Neural progenitor cell (in vitro differentiated cells): ENCODE measurements at regions not wholly inside any gene's neighbourhood (a gene's known extent, or its start where the extent isn't known, plus 50 kb on each side); places are given as distances from the start of the nearest gene placed in this dataset.

Source experiments
- DNase-seq: peaks from one replicate; pipeline ENCODE4 v3.0.0-alpha.2; 2016; ENCODE audit warnings: low spot score
- H2AFZ ChIP-seq: fragments of 200-600 bp; sonication (generic); replicated peaks from 2 replicates; pipeline ENCODE4 v1.6.1; 2016; ENCODE audit warnings: antibody characterized with exemption
- H3F3A ChIP-seq: fragments of 200-600 bp; sonication (generic); 2 replicates; pipeline ENCODE4 v1.6.1; 2016; ENCODE audit warnings: antibody characterized with exemption, low read depth
- H3K27ac ChIP-seq: fragments of 200-600 bp; sonication (generic); 2 replicates; pipeline ENCODE4 v1.5.1; 2016; ENCODE audit warnings: mild to moderate bottlenecking
- H3K27me3 ChIP-seq: fragments of 200-600 bp; sonication (generic); 2 replicates; pipeline ENCODE4 v1.6.1; 2016; ENCODE audit warnings: mild to moderate bottlenecking, moderate library complexity
- H3K36me3 ChIP-seq: fragments of 200-600 bp; sonication (generic); 2 replicates; pipeline ENCODE4 v1.5.1; 2016
- H3K4me1 ChIP-seq: fragments of 200-600 bp; sonication (generic); 2 replicates; pipeline ENCODE4 v1.6.1; 2016; ENCODE audit warnings: mixed run types
- H3K4me2 ChIP-seq: fragments of 200-600 bp; sonication (generic); 2 replicates; pipeline ENCODE4 v1.6.1; 2016
- H3K4me3 ChIP-seq: fragments of 200-600 bp; sonication (generic); 2 replicates; pipeline ENCODE4 v1.5.1; 2016
- H3K79me2 ChIP-seq: fragments of 200-600 bp; sonication (generic); 2 replicates; pipeline ENCODE4 v1.6.1; 2016; ENCODE audit warnings: low read depth
- H3K9ac ChIP-seq: fragments of 200-600 bp; sonication (generic); 2 replicates; pipeline ENCODE4 v1.6.1; 2016
- H3K9me3 ChIP-seq: fragments of 200-600 bp; sonication (generic); 2 replicates; pipeline ENCODE4 v1.5.1; 2016; ENCODE audit warnings: low read depth
- H4K20me1 ChIP-seq: fragments of 200-600 bp; sonication (generic); 2 replicates; pipeline ENCODE4 v1.6.1; 2016; ENCODE audit warnings: low read depth
- H3K27ac Mint-ChIP-seq: 3 replicates; pipeline ENCODE4 v1.8.0; 2021; ENCODE audit warnings: mixed read lengths
- H3K27me3 Mint-ChIP-seq: 2 replicates; pipeline ENCODE4 v1.8.0; 2022; ENCODE audit warnings: low read depth, mild to moderate bottlenecking, inconsistent platforms, moderate library complexity, mixed read lengths; ENCODE audit not compliant: insufficient read depth
- H3K36me3 Mint-ChIP-seq: 3 replicates; pipeline ENCODE4 v1.8.0; 2021; ENCODE audit warnings: mixed read lengths
- H3K4me1 Mint-ChIP-seq: 3 replicates; pipeline ENCODE4 v1.8.0; 2021; ENCODE audit warnings: mixed read lengths
- H3K4me3 Mint-ChIP-seq: 3 replicates; pipeline ENCODE4 v1.8.0; 2021; ENCODE audit warnings: mild to moderate bottlenecking, moderate library complexity, mixed read lengths
- H3K9me3 Mint-ChIP-seq: 3 replicates; pipeline ENCODE4 v1.8.0; 2020; ENCODE audit warnings: mixed read lengths
- EZH2 ChIP-seq: fragments of 200-600 bp; sonication (generic); IDR thresholded peaks from 2 replicates; pipeline ENCODE4 v1.6.1; 2017; ENCODE audit warnings: antibody characterized with exemption, mild to moderate bottlenecking, moderate library complexity
- EZH2phosphoT487 ChIP-seq: fragments of 200-600 bp; sonication (generic); IDR thresholded peaks from 2 replicates; pipeline ENCODE4 v1.6.1; 2017; ENCODE audit warnings: antibody characterized with exemption
- TF ChIP-seq, protein P1 (sequence below): fragments of 200-600 bp; sonication (generic); IDR thresholded peaks from 2 replicates; pipeline ENCODE4 v1.5.1; 2017; ENCODE audit warnings: antibody characterized with exemption, mild to moderate bottlenecking

DNA sequence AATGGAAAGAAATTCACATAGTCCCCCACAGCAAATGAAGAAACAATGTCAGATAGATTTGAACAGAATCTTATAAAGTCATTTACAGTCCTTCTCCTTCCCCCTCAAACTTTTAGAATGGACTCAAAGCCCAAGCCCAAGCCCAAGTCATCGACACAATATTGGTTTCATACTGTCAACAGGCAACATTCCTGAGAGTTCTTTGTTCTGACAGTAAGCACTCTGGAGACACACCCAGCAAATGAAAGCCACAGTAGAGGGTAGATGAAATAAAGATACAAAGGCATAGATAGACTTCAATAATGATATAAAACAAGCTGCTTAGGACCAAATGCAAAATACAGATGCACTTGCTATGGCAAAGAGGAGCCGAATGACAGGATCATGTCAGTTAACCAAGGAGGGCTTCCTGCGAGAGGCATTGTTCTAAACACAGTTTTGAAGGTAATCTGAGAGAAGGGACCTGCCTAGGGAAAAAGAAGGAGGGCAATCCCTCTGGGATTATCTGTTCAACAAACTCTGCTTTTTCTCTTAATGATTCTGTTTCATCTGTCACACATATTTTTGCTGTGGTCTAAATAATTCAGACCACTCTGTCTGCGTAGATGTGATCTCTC is 97.1 kb upstream of the MAP4K3 start:
- H2AFZ ChIP-seq = no peak overlapping the region
- Mint-ChIP-seq H3K36me3 (peaks cover 2% of the 10 kb centered on the region), H3K4me1 (peaks cover 15% of the 10 kb centered on the region), H3K9me3 (peaks cover 9% of the 10 kb centered on the region), H3K4me3 (no peak overlapping the region), H3K27me3 (peaks cover 2% of the 10 kb centered on the region), H3K27ac (no peak overlapping the region)
- H3F3A ChIP-seq = peaks cover 27% of the 10 kb centered on the region
- peaks cover 31% of the 10 kb centered on the region for H3K4me1 ChIP-seq
- H3K4me2 ChIP-seq = peak overlapping the region; percentile 34
- H3K27ac ChIP-seq = no peak overlapping the region
- no peak for DNase-seq
- H3K9ac ChIP-seq = no peak overlapping the region
- TF ChIP-seq EZH2phosphoT487 (no peak), EZH2 (no peak)
- TF ChIP-seq, protein P1, sequence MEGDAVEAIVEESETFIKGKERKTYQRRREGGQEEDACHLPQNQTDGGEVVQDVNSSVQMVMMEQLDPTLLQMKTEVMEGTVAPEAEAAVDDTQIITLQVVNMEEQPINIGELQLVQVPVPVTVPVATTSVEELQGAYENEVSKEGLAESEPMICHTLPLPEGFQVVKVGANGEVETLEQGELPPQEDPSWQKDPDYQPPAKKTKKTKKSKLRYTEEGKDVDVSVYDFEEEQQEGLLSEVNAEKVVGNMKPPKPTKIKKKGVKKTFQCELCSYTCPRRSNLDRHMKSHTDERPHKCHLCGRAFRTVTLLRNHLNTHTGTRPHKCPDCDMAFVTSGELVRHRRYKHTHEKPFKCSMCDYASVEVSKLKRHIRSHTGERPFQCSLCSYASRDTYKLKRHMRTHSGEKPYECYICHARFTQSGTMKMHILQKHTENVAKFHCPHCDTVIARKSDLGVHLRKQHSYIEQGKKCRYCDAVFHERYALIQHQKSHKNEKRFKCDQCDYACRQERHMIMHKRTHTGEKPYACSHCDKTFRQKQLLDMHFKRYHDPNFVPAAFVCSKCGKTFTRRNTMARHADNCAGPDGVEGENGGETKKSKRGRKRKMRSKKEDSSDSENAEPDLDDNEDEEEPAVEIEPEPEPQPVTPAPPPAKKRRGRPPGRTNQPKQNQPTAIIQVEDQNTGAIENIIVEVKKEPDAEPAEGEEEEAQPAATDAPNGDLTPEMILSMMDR = no peak
- no peaks in the 10 kb centered on the region for H3K36me3 ChIP-seq
- H3K79me2 ChIP-seq = no peaks in the 10 kb centered on the region
- no peaks in the 10 kb centered on the region for H4K20me1 ChIP-seq
- H3K4me3 ChIP-seq = no peak overlapping the region
- no peaks in the 10 kb centered on the region for H3K9me3 ChIP-seq
- no peaks in the 10 kb centered on the region for H3K27me3 ChIP-seq

DNA sequence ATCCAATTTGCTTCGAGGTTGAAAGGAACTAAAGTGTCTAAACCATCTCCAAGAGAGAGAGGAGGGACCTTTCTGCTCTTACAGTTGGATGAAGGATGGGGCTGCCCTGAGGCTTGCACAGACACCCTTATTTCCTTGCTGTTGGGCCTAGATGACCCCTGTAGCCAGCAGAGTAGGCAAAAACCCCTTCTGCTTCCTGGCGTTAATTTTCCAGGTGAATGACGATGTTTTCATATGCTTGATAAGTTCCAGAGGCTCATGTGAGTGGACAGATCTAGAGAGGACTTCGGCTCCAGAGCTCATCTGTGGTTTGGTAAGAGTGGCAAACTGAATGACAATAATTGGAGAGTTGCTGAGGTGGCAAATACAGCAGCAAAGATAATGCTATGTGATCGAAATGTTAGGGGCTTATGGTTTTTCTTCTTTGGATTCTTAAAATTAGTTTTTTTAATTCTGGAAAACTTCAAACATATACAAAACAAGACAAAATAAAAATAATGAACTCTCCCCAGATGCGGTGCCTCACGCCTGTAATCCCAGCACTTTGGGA is 98.6 kb upstream of the MAP4K3 start:
- no peaks in the 10 kb centered on the region for H3K36me3 ChIP-seq
- H3K4me3 Mint-ChIP-seq = no peak overlapping the region
- H3K4me1 ChIP-seq = peaks cover 35% of the 10 kb centered on the region
- no peaks in the 10 kb centered on the region for H3K27me3 ChIP-seq
- H3K9ac ChIP-seq = no peak overlapping the region
- TF ChIP-seq EZH2phosphoT487 (no peak), EZH2 (no peak)
- TF ChIP-seq, protein P1 = no peak
- peaks cover 2% of the 10 kb centered on the region for H3K27me3 Mint-ChIP-seq
- H2AFZ ChIP-seq = peak overlapping the region; percentile 26
- H3K79me2 ChIP-seq = no peaks in the 10 kb centered on the region
- H3K4me3 ChIP-seq = no peak overlapping the region
- H3F3A ChIP-seq = peaks cover 27% of the 10 kb centered on the region
- no peak overlapping the region for H3K27ac ChIP-seq
- H3K9me3 Mint-ChIP-seq = peaks cover 10% of the 10 kb centered on the region
- no peaks in the 10 kb centered on the region for H4K20me1 ChIP-seq
- DNase-seq = no peak
- H3K36me3 Mint-ChIP-seq = peaks cover 2% of the 10 kb centered on the region
- no peaks in the 10 kb centered on the region for H3K9me3 ChIP-seq
- no peak overlapping the region for H3K27ac Mint-ChIP-seq
- H3K4me1 Mint-ChIP-seq = peaks cover 18% of the 10 kb centered on the region
- peak overlapping the region; percentile 34 for H3K4me2 ChIP-seq

DNA sequence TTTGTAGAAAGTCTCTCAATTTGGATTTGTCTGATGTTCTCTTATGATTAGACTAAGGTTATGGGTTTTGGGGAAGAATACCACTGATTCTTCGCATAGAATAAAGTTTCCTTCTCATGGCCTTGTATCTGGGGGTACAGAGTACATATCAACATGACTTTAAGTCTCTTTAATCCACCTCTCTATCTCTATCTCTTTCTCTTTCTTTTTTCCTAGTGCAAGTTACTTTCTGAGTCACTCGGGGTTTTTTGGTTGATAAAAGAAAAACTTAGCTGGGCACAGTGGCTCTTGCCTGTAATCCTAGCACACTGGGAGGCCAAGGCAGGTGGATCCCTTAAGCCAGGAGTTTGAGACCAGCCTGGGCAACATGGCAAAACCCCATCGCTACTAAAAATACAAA is 100.1 kb upstream of the MAP4K3 start:
- no peaks in the 10 kb centered on the region for H3K79me2 ChIP-seq
- Mint-ChIP-seq H3K36me3 (no peaks in the 10 kb centered on the region), H3K9me3 (peaks cover 8% of the 10 kb centered on the region), H3K27ac (no peak overlapping the region), H3K27me3 (peaks cover under 1% of the 10 kb centered on the region), H3K4me1 (peaks cover 18% of the 10 kb centered on the region), H3K4me3 (no peak overlapping the region)
- H3K9me3 ChIP-seq = no peaks in the 10 kb centered on the region
- DNase-seq = no peak
- TF ChIP-seq, protein P1 = no peak
- TF ChIP-seq EZH2phosphoT487 = no peak
- TF ChIP-seq EZH2 = no peak
- H3K4me1 ChIP-seq = peaks cover 48% of the 10 kb centered on the region
- H4K20me1 ChIP-seq = no peaks in the 10 kb centered on the region
- no peak overlapping the region for H3K27ac ChIP-seq
- H3K27me3 ChIP-seq = no peaks in the 10 kb centered on the region
- H3K36me3 ChIP-seq = no peaks in the 10 kb centered on the region
- H3F3A ChIP-seq = peaks cover 27% of the 10 kb centered on the region
- H3K4me3 ChIP-seq = no peak overlapping the region
- no peak overlapping the region for H3K9ac ChIP-seq
- no peak overlapping the region for H2AFZ ChIP-seq
- H3K4me2 ChIP-seq = no peak overlapping the region
